IMR-90 (cell line): ENCODE measurements at regions not wholly inside any gene's neighbourhood (a gene's known extent, or its start where the extent isn't known, plus 50 kb on each side); places are given as distances from the start of the nearest gene placed in this dataset.

Source experiments
- ATAC-seq: fragments of 200-7000 bp; cut with Tn5 transposase; 2 replicates; pipeline ENCODE4 v1.9.1; 2020; ENCODE audit warnings: low read depth, mild to moderate bottlenecking, moderate library complexity
- BruUV-seq: library from RNA; stranded (reverse); fragments of 400-500 nt; replicated peaks from 2 replicates; lab custom pipeline; 2021; lab: Mats Ljungman, UMichigan
- CTCF ChIA-PET: fragments of 300-600 bp; formaldehyde crosslinking; extraction: SDS; loops from one replicate; lab custom pipeline; 2021; ENCODE audit warnings: antibody characterized with exemption; lab: Yijun Ruan, JAX
- POLR2A ChIA-PET: fragments of 300-600 bp; sonication (Branson Sonifier 250); formaldehyde crosslinking; loops from one replicate; lab custom pipeline; 2022; ENCODE audit warnings: antibody characterized with exemption; ENCODE audit not compliant: unreplicated experiment; lab: Charles Lee
- DNase-seq: peaks from one replicate; pipeline ENCODE4 v3.0.0; 2013
- H2AFZ ChIP-seq: replicated peaks from 2 replicates; pipeline ENCODE3; 2013; ENCODE audit warnings: low read length, mild to moderate bottlenecking; ENCODE audit not compliant: poor library complexity
- H2AK5ac ChIP-seq: 2 replicates; pipeline ENCODE4 v1.6.1; 2013; ENCODE audit warnings: low read depth, low read length, inconsistent platforms
- H2AK9ac ChIP-seq: replicated peaks from 2 replicates; pipeline ENCODE3; 2013; ENCODE audit warnings: mild to moderate bottlenecking, low read depth, low read length, moderate library complexity; ENCODE audit not compliant: poor library complexity
- H2BK120ac ChIP-seq: 2 replicates; pipeline ENCODE4 v1.6.1; 2013; ENCODE audit warnings: low read depth, low read length, inconsistent platforms
- H2BK15ac ChIP-seq: 3 replicates; pipeline ENCODE4 v1.6.1; 2013; ENCODE audit warnings: low read depth, low read length, inconsistent platforms
- H2BK20ac ChIP-seq: 2 replicates; pipeline ENCODE4 v1.6.1; 2013; ENCODE audit warnings: low read depth, mild to moderate bottlenecking, inconsistent platforms, low read length, moderate library complexity
- H2BK5ac ChIP-seq: 2 replicates; pipeline ENCODE4 v1.6.1; 2013; ENCODE audit warnings: mild to moderate bottlenecking, low read depth, low read length, inconsistent platforms; ENCODE audit not compliant: poor library complexity, severe bottlenecking
- H3K14ac ChIP-seq: replicated peaks from 2 replicates; pipeline ENCODE4 v1.6.1; 2013; ENCODE audit warnings: low read depth, low read length, inconsistent platforms
- H3K18ac ChIP-seq: 2 replicates; pipeline ENCODE4 v1.6.1; 2013; ENCODE audit warnings: low read depth, low read length, control low read depth
- H3K23ac ChIP-seq: 2 replicates; pipeline ENCODE4 v1.6.1; 2013; ENCODE audit warnings: low read depth, low read length, inconsistent platforms
- H3K27ac ChIP-seq: 2 replicates; pipeline ENCODE4 v1.5.1; 2013; ENCODE audit warnings: mild to moderate bottlenecking, control low read depth, low read length; ENCODE audit not compliant: insufficient read depth
- H3K27me3 ChIP-seq: 2 replicates; pipeline ENCODE4 v1.6.1; 2013; ENCODE audit warnings: low read length; ENCODE audit not compliant: control insufficient read depth, insufficient read depth
- H3K36me3 ChIP-seq: 2 replicates; pipeline ENCODE4 v1.6.1; 2013; ENCODE audit warnings: low read length, mixed read lengths; ENCODE audit not compliant: control insufficient read depth, insufficient read depth
- H3K4ac ChIP-seq: 2 replicates; pipeline ENCODE4 v1.6.1; 2013; ENCODE audit warnings: low read depth, low read length, inconsistent platforms
- H3K4me1 ChIP-seq: 2 replicates; pipeline ENCODE4 v1.6.1; 2013; ENCODE audit warnings: low read length, mixed read lengths; ENCODE audit not compliant: control insufficient read depth, insufficient read depth
- H3K4me2 ChIP-seq: 2 replicates; pipeline ENCODE4 v1.6.1; 2013; ENCODE audit warnings: low read depth, mild to moderate bottlenecking, control low read depth, low read length, moderate library complexity
- H3K4me3 ChIP-seq: 2 replicates; pipeline ENCODE4 v1.5.1; 2013; ENCODE audit warnings: low read depth, mild to moderate bottlenecking, control low read depth, low read length, moderate library complexity; ENCODE audit not compliant: insufficient read depth
- H3K56ac ChIP-seq: 2 replicates; pipeline ENCODE4 v1.6.1; 2013; ENCODE audit warnings: low read length, inconsistent platforms; ENCODE audit not compliant: insufficient read depth; ENCODE audit errors: extremely low read depth
- H3K79me1 ChIP-seq, 2 experiments: 2 replicates each; pipeline ENCODE4 v1.6.1; 2013; ENCODE audit warnings: low read length in 2 of 2, inconsistent platforms in 1 of 2, low read depth in 1 of 2
- H3K9ac ChIP-seq: 2 replicates; pipeline ENCODE4 v1.6.1; 2013; ENCODE audit warnings: low read depth, low read length, control low read depth
- H3K9me1 ChIP-seq: 2 replicates; pipeline ENCODE4 v1.6.1; 2013; ENCODE audit warnings: low read length, inconsistent platforms; ENCODE audit not compliant: insufficient read depth
- H3K9me3 ChIP-seq: 2 replicates; pipeline ENCODE4 v1.6.1; 2013; ENCODE audit warnings: low read length; ENCODE audit not compliant: control insufficient read depth, insufficient read depth
- H4K20me1 ChIP-seq: 2 replicates; pipeline ENCODE4 v1.6.1; 2013; ENCODE audit warnings: low read length, inconsistent platforms; ENCODE audit not compliant: insufficient read depth
- H4K5ac ChIP-seq: 2 replicates; pipeline ENCODE4 v1.6.1; 2013; ENCODE audit warnings: mild to moderate bottlenecking, low read depth, low read length, control low read depth
- H4K8ac ChIP-seq, 2 experiments: 2 replicates each; pipeline ENCODE4 v1.6.1; 2013; ENCODE audit warnings: low read depth in 2 of 2, low read length in 2 of 2, control low read depth in 1 of 2, inconsistent platforms in 1 of 2
- H4K91ac ChIP-seq: 2 replicates; pipeline ENCODE4 v1.6.1; 2013; ENCODE audit warnings: low read depth, low read length, inconsistent platforms; ENCODE audit not compliant: insufficient read depth
- BHLHE40 ChIP-seq: fragments of 150-350 bp; IDR thresholded peaks from 2 replicates; pipeline ENCODE4 v1.6.1; 2016; ENCODE audit warnings: mild to moderate bottlenecking, low read depth, low read length
- ELK1 ChIP-seq: fragments of 150-350 bp; IDR thresholded peaks from 2 replicates; pipeline ENCODE4 v1.6.1; 2016; ENCODE audit warnings: low read depth, mild to moderate bottlenecking, low read length, moderate library complexity, borderline replicate concordance
- FOS ChIP-seq: fragments of 150-350 bp; IDR thresholded peaks from 2 replicates; pipeline ENCODE4 v1.6.1; 2016; ENCODE audit warnings: low read depth, low read length
- MAFK ChIP-seq: IDR thresholded peaks from 2 replicates; pipeline ENCODE4 v1.6.1; 2012; ENCODE audit warnings: low read depth, low read length, improper control_type of control experiment
- MAZ ChIP-seq: IDR thresholded peaks from 2 replicates; pipeline ENCODE4 v1.6.1; 2012; ENCODE audit warnings: low read depth, mild to moderate bottlenecking, low read length, improper control_type of control experiment, moderate library complexity, borderline replicate concordance
- NFE2L2 ChIP-seq: fragments of 150-350 bp; IDR thresholded peaks from 2 replicates; pipeline ENCODE4 v1.6.1; 2016; ENCODE audit warnings: low read depth, mild to moderate bottlenecking, low read length
- POLR2A ChIP-seq: IDR thresholded peaks from 2 replicates; pipeline ENCODE4 v1.6.1; 2012; ENCODE audit warnings: mild to moderate bottlenecking, low read depth, low read length
- RCOR1 ChIP-seq: IDR thresholded peaks from 2 replicates; pipeline ENCODE4 v1.6.1; 2012; ENCODE audit warnings: mild to moderate bottlenecking, low read length, improper control_type of control experiment; ENCODE audit not compliant: insufficient replicate concordance
- SMC3 ChIP-seq: fragments of 150-350 bp; IDR thresholded peaks from 2 replicates; pipeline ENCODE4 v1.6.1; 2016; ENCODE audit warnings: low read depth, mild to moderate bottlenecking, antibody characterized with exemption, low read length, moderate library complexity
- USF2 ChIP-seq: fragments of 150-350 bp; IDR thresholded peaks from 2 replicates; pipeline ENCODE4 v1.6.1; 2017; ENCODE audit warnings: mild to moderate bottlenecking, antibody characterized with exemption, low read length, low read depth
- WGBS, 2 experiments: methylation state at CpG; one replicate each; pipeline versions ENCODE4 v1.1.5 to v1.1.7; 2013; ENCODE audit warnings: missing lambda C conversion rate in 2 of 2; ENCODE audit not compliant: insufficient read length in 1 of 2; ENCODE audit errors: extremely low coverage in 2 of 2; 5-methylcytosine and 5-hydroxymethylcytosine counted together
- dilution Hi-C: fragments of 300-500 bp; cut with HindIII; formaldehyde crosslinking; loops from one replicate; pipeline ENCODE4 v1.14.3; 2018; ENCODE audit warnings: low sequenced_read_pairs; ENCODE audit not compliant: unreplicated experiment
- in situ Hi-C: fragments of 300-500 bp; cut with MboI; formaldehyde crosslinking; loops from 3 replicates; pipeline ENCODE4 v1.14.3; 2019; ENCODE audit warnings: low sequenced_read_pairs, inconsistent platforms, mixed read lengths
- intact Hi-C: fragments of 100-400 bp; cut with micrococcal nuclease; formaldehyde crosslinking; loops from 2 replicates; pipeline ENCODE4 v1.10.0; 2022

GRCh38 chr14:83461521-83461920, 1927.9 kb upstream of the SEL1L start:
- Histone ChIP-seq H2AK5ac (no peak overlapping the region), H2BK15ac (no peak overlapping the region), H4K8ac (no peak overlapping the region), H3K4me1 (no peaks in the 10 kb centered on the region), H3K9me1 (no peaks in the 10 kb centered on the region), H3K27ac (no peak overlapping the region), H3K27me3 (no peaks in the 10 kb centered on the region), H3K14ac (no peak overlapping the region), H3K4me2 (no peak overlapping the region), H3K4me3 (no peak overlapping the region), H3K23ac (no peak overlapping the region), H3K4ac (no peak overlapping the region), H4K20me1 (no peaks in the 10 kb centered on the region), H3K36me3 (no peaks in the 10 kb centered on the region), H2AK9ac (no peak overlapping the region), H3K18ac (no peak overlapping the region), H2BK120ac (no peak overlapping the region), H2AFZ (no peak overlapping the region), H3K9ac (no peak overlapping the region), H2BK20ac (no peak overlapping the region), H2BK5ac (no peak overlapping the region), H4K91ac (no peak overlapping the region), H4K5ac (no peak overlapping the region), H3K56ac (no peak overlapping the region), H3K79me1 (no peaks in the 10 kb centered on the region), H3K9me3 (no peaks in the 10 kb centered on the region)
- WGBS, 2 experiments: no CpG with 5 or more reads among the region's 4 CpGs
- in situ Hi-C loops (loop anchor here (10.0 kb wide), 2 partner anchors 157 to 607 kb away; no protein-coding TSS in a partner anchor), dilution Hi-C loops (no loop called here), intact Hi-C loops (loop anchor here (5.0 kb wide), 1 partner anchor 464 kb away; no protein-coding TSS in a partner anchor)
- ATAC-seq (no peak), DNase-seq (no peak)
- no TSS peak for BruUV-seq
- TF ChIP-seq USF2: no peak
- no peak for TF ChIP-seq MAZ
- TF ChIP-seq BHLHE40: no peak
- no peak for TF ChIP-seq FOS
- no peak for TF ChIP-seq MAFK
- TF ChIP-seq POLR2A: no peak
- TF ChIP-seq SMC3: no peak
- TF ChIP-seq RCOR1: no peak
- TF ChIP-seq ELK1: no peak
- no peak for TF ChIP-seq NFE2L2
- CTCF ChIA-PET: no interaction called here
- POLR2A ChIA-PET: no interaction called here
